SK-N-SH (cell line): ENCODE measurements at regions not wholly inside any gene's neighbourhood (a gene's known extent, or its start where the extent isn't known, plus 50 kb on each side); places are given as distances from the start of the nearest gene placed in this dataset.
"Not testable (repeated sequence)": the region's sequence is repeated elsewhere in the genome, so short reads cannot be mapped to it uniquely, and the experiment has no call there.

ENCODE experiments used
- CTCF ChIA-PET: fragments of 300-600, 350-600 bp; formaldehyde crosslinking; extraction: SDS; loops from one replicate; lab custom pipeline; 2021; lab: Yijun Ruan, JAX
- POLR2A ChIA-PET: fragments of 350-600 bp; sonication (Branson Sonifier 250); formaldehyde crosslinking; extraction: SDS; loops from one replicate; lab custom pipeline; 2020; ENCODE audit warnings: antibody characterized with exemption, inconsistent platforms; lab: Yijun Ruan, JAX
- DNase-seq: peaks from one replicate; pipeline ENCODE4 v3.0.0; 2012
- H2AFZ ChIP-seq: fragments of 200-600 bp; sonication (generic); 2 replicates; pipeline ENCODE4 v1.8.1; 2016; ENCODE audit warnings: antibody characterized with exemption, mild to moderate bottlenecking, low read depth
- H3F3A ChIP-seq: fragments of 200-600 bp; sonication (generic); replicated peaks from 2 replicates; pipeline ENCODE3; 2016; ENCODE audit warnings: antibody characterized with exemption, mild to moderate bottlenecking; ENCODE audit not compliant: insufficient read depth
- H3K27ac ChIP-seq, 2 experiments: fragments of 200-500 bp in 1 of 2; fragments of 200-600 bp in 1 of 2; sonication (Bioruptor generic) in 1 of 2; sonication (generic), shearing (Covaris generic) in 1 of 2; 2 replicates each; pipeline versions ENCODE4 v1.5.1 to v1.6.1; 2014 to 2016; ENCODE audit warnings: low read depth in 2 of 2, inconsistent platforms in 1 of 2, low read length in 1 of 2, mild to moderate bottlenecking in 1 of 2, mixed read lengths in 1 of 2
- H3K27me3 ChIP-seq: fragments of 200-600 bp; sonication (generic), shearing (Covaris generic); 2 replicates; pipeline ENCODE4 v1.6.1; 2016; ENCODE audit warnings: mixed run types; ENCODE audit not compliant: insufficient read depth
- H3K36me3 ChIP-seq, 2 experiments: fragments of 200-500 bp in 1 of 2; fragments of 200-600 bp in 1 of 2; sonication (Bioruptor generic) in 1 of 2; sonication (generic) in 1 of 2; replicated peaks in 1 of 2; 2 replicates each; pipeline versions ENCODE3 to v1.5.1; 2014 to 2016; ENCODE audit warnings: low read length in 1 of 2, mild to moderate bottlenecking in 1 of 2; ENCODE audit not compliant: insufficient read depth in 2 of 2, control insufficient read depth in 1 of 2
- H3K4me1 ChIP-seq, 2 experiments: fragments of 200-500 bp in 1 of 2; fragments of 200-600 bp in 1 of 2; sonication (Bioruptor generic) in 1 of 2; sonication (generic), shearing (Covaris generic) in 1 of 2; 2 replicates each; pipeline versions ENCODE4 v1.5.1 to v1.6.1; 2014 to 2016; ENCODE audit warnings: low read depth in 1 of 2, low read length in 1 of 2, mixed run types in 1 of 2; ENCODE audit not compliant: insufficient read depth in 2 of 2, control insufficient read depth in 1 of 2
- H3K4me2 ChIP-seq: fragments of 200-600 bp; sonication (generic), shearing (Covaris generic); 2 replicates; pipeline ENCODE4 v1.6.1; 2017; ENCODE audit warnings: mixed run types
- H3K4me3 ChIP-seq, 2 experiments: fragments of 200-500 bp in 1 of 2; fragments of 200-600 bp in 1 of 2; sonication (Bioruptor generic) in 1 of 2; sonication (generic), shearing (Covaris generic) in 1 of 2; 2 replicates each; pipeline versions ENCODE4 v1.5.1 to v1.8.1; 2014 to 2016; ENCODE audit warnings: low read depth in 2 of 2, inconsistent platforms in 1 of 2, low read length in 1 of 2, mild to moderate bottlenecking in 1 of 2, mixed read lengths in 1 of 2, moderate library complexity in 1 of 2
- H3K79me2 ChIP-seq: fragments of 200-600 bp; sonication (generic); 2 replicates; pipeline ENCODE4 v1.8.1; 2017; ENCODE audit warnings: mild to moderate bottlenecking; ENCODE audit not compliant: insufficient read depth
- H3K9ac ChIP-seq: fragments of 200-600 bp; sonication (generic); 2 replicates; pipeline ENCODE4 v1.6.1; 2017; ENCODE audit warnings: mixed run types
- H3K9me2 ChIP-seq: fragments of 200-600 bp; sonication (generic); 2 replicates; pipeline ENCODE4 v1.6.1; 2017; ENCODE audit warnings: mixed run types
- H3K9me3 ChIP-seq: fragments of 200-600 bp; sonication (generic); 2 replicates; pipeline ENCODE4 v1.6.1; 2017; ENCODE audit warnings: mixed run types, mild to moderate bottlenecking, moderate library complexity
- H4K20me1 ChIP-seq: fragments of 200-600 bp; sonication (generic); 2 replicates; pipeline ENCODE4 v1.6.1; 2017; ENCODE audit warnings: mild to moderate bottlenecking, mixed run types; ENCODE audit not compliant: insufficient read depth
- CHD2 ChIP-seq: fragments of 150-350 bp; IDR thresholded peaks from 2 replicates; pipeline ENCODE4 v1.6.1; 2018; ENCODE audit warnings: low read length; ENCODE audit not compliant: partially characterized antibody
- ELF1 ChIP-seq: IDR thresholded peaks from 2 replicates; pipeline ENCODE4 v1.4.0; 2012
- EP300 ChIP-seq, 2 experiments: IDR thresholded peaks; 2 replicates each; pipeline versions ENCODE4 v1.4.0 to v1.6.1; 2012; ENCODE audit warnings: borderline replicate concordance in 1 of 2, low read depth in 1 of 2, low read length in 1 of 2
- EZH2phosphoT487 ChIP-seq: fragments of 200-600 bp; sonication (generic); IDR thresholded peaks from 2 replicates; pipeline ENCODE4 v1.6.1; 2017; ENCODE audit warnings: low read depth, mixed run types, mild to moderate bottlenecking, antibody characterized with exemption, moderate library complexity, borderline replicate concordance
- FOXM1 ChIP-seq: IDR thresholded peaks from 2 replicates; pipeline ENCODE4 v1.4.0; 2012; ENCODE audit warnings: low read depth, mild to moderate bottlenecking
- JUND ChIP-seq: IDR thresholded peaks from 2 replicates; pipeline ENCODE4 v1.4.0; 2012
- MAX ChIP-seq: IDR thresholded peaks from 2 replicates; pipeline ENCODE4 v1.4.0; 2012; ENCODE audit warnings: low read depth
- MEF2A ChIP-seq: IDR thresholded peaks from 2 replicates; pipeline ENCODE4 v1.4.0; 2012; ENCODE audit warnings: low read depth, borderline replicate concordance
- MXI1 ChIP-seq: IDR thresholded peaks from 2 replicates; pipeline ENCODE4 v1.6.1; 2012; ENCODE audit warnings: mild to moderate bottlenecking, low read depth, low read length, improper control_type of control experiment
- NRF1 ChIP-seq: IDR thresholded peaks from 2 replicates; pipeline ENCODE4 v1.6.1; 2012; ENCODE audit warnings: low read depth, mild to moderate bottlenecking, low read length
- RFX5 ChIP-seq: IDR thresholded peaks from 2 replicates; pipeline ENCODE4 v1.6.1; 2012; ENCODE audit warnings: mild to moderate bottlenecking, improper control_type of control experiment, low read length
- RXRA ChIP-seq: IDR thresholded peaks from 2 replicates; pipeline ENCODE4 v1.4.0; 2012; ENCODE audit warnings: low read depth, mild to moderate bottlenecking, borderline replicate concordance
- TAF1 ChIP-seq: IDR thresholded peaks from 2 replicates; pipeline ENCODE4 v1.6.1; 2012; ENCODE audit warnings: low read depth, mild to moderate bottlenecking, low read length, moderate library complexity, borderline replicate concordance
- TCF12 ChIP-seq: IDR thresholded peaks from 2 replicates; pipeline ENCODE4 v1.4.0; 2012
- TEAD4 ChIP-seq: IDR thresholded peaks from 2 replicates; pipeline ENCODE4 v1.4.0; 2012; ENCODE audit warnings: mild to moderate bottlenecking, borderline replicate concordance; ENCODE audit not compliant: insufficient read depth
- USF1 ChIP-seq: IDR thresholded peaks from 2 replicates; pipeline ENCODE4 v1.4.0; 2012; ENCODE audit warnings: low read depth, borderline replicate concordance
- YY1 ChIP-seq: IDR thresholded peaks from 2 replicates; pipeline ENCODE4 v1.4.0; 2012; ENCODE audit warnings: low read depth, mild to moderate bottlenecking
- WGBS: methylation state at CpG from one replicate; pipeline ENCODE4 v1.1.6; 2017; ENCODE audit warnings: low lambda C conversion rate; 5-methylcytosine and 5-hydroxymethylcytosine counted together

DNA sequence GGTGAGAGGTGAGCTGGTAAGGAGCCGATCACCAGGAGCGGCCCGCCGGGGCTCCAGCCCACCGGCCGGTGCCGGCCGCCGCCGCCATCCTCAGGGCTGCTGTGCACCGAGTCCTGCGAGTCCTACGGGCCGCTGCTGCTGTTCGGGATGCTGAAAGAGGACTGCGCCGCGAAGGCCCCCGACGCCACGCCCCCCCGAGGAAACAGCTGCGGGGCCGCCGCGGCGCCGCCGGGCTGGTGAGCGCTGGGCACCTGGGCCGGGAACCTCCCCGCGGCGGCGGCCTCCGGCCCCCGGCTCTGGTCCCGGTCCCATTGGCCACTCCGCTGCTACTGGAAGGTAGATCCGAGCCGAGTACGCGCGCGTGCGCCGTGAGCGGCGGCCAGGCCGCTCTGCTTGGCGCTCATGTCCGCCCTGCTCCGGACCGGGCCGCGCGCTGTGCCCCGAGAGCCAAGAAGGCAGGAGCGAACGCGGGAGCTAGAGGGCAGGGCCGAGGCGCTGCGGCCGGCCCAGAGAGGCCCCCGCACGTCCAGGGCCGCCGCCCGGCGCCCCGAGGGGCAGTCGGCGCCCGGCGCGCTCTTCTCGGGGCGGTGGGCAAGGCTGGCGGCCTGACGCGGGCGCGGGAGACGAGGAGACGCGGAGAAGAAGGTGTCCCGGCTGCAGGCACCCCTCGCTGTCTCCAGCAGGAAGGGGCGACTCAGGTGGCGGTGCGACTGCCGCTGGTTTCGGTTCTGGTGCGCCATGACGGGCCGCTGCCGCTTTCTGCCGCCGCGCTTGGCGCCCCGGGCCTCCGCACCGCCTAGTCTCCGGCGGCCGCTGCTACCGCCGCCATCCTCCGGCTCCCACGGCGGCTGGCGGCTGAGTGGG lies 121.3 kb upstream of the WIPF3 start (continued):
- TF ChIP-seq MEF2A (no peak), NRF1 (peak; percentile 72), TAF1 (peak; percentile 49), JUND (no peak), RFX5 (no peak), YY1 (0 out of 2 replicates have a peak, but pooled peaks have one; percentile 48), MXI1 (no peak), RXRA (no peak), USF1 (no peak), EP300 (IDR thresholded peaks at IDR 0.05; ENCODE audit: borderline replicate concordance in 1 of 2, low read depth in 1 of 2, low read length in 1 of 2) (no peak; a peak in 1 of 4 replicates), TCF12 (no peak), MAX (no peak), ELF1 (no peak), EZH2phosphoT487 (no peak), CHD2 (no peak), TEAD4 (no peak), FOXM1 (no peak)

GRCh38 chr7:29685651-29686271 lies 120.5 kb upstream of the WIPF3 start:
- not testable (repeated sequence) for H3K9me2 ChIP-seq, H3K36me3 ChIP-seq, H4K20me1 ChIP-seq, H3K9me3 ChIP-seq, H3K4me1 ChIP-seq, H3F3A ChIP-seq, H3K27me3 ChIP-seq
- peak overlapping the region; percentile 79 for H3K9ac ChIP-seq
- peak overlapping the region; percentile 61 for H3K4me2 ChIP-seq
- peak overlapping the region; percentile 73 to 97 for H3K27ac ChIP-seq
- ChIA-PET CTCF (interaction anchor here (0.6 to 1.7 kb wide), 3 partner anchors 51 to 59 kb away, joined by 3 to 6 read pairs (median 3); no protein-coding TSS in a partner anchor), POLR2A (interaction anchor here (0.6 kb wide), 1 partner anchor 956 kb away, joined by 3 read pairs; no protein-coding TSS in a partner anchor)
- H2AFZ ChIP-seq: peak overlapping the region; percentile 82; the same call in 1 of the 2 replicates
- peak overlapping the region; percentile 78 to 79 for H3K4me3 ChIP-seq
- peak; percentile 6 for DNase-seq
- 0 out of 2 replicates have a peak, but pooled peaks have one; percentile 25 for TF ChIP-seq MAX
- TF ChIP-seq YY1: 0 out of 2 replicates have a peak, but pooled peaks have one; percentile 21
- 4% methylated on average over 21 of the region's 21 CpGs for WGBS
- peaks cover 27% of the 10 kb centered on the region for H3K79me2 ChIP-seq

GRCh38 chr7:29690510-29690909 lies 115.8 kb upstream of the WIPF3 start:
- H3K4me2 ChIP-seq, DNase-seq, CTCF ChIA-PET, H3K4me1 ChIP-seq, H4K20me1 ChIP-seq, H3K79me2 ChIP-seq, POLR2A ChIA-PET, H3K27ac ChIP-seq, H3K36me3 ChIP-seq, H3K9me3 ChIP-seq, H3K9ac ChIP-seq, H3F3A ChIP-seq, H3K27me3 ChIP-seq, H3K4me3 ChIP-seq, H2AFZ ChIP-seq, H3K9me2 ChIP-seq: not testable (repeated sequence)
- WGBS: 79% methylated on average over 4 of the region's 4 CpGs

DNA sequence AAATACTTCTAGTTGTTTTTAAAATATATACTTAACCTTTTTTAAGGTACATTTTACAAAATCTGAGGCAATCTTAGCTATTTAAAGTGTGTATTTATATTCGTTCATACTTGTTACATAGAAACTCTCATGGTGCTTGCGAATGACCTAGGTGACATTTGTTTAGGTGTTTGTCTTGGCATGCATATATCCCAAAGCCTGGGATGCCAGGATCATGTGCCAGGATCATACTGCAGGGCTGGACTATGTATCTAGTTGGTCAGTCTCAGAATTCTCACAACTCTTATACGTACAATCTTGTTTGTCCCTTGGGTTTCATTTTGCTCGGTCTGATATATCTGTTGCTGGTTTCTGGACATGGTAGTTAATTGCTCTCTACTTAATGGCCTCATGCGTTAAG lies 109.9 kb upstream of the WIPF3 start:
- CTCF ChIA-PET: not testable (repeated sequence)

More for the DNA sequence above, 109.9 kb upstream of the WIPF3 start:
- DNase-seq, H3K27me3 ChIP-seq, H3K9me3 ChIP-seq, H3K4me2 ChIP-seq, H3K4me1 ChIP-seq, H3K9me2 ChIP-seq, H3K36me3 ChIP-seq, H3K79me2 ChIP-seq, POLR2A ChIA-PET, H3K9ac ChIP-seq, H2AFZ ChIP-seq, H4K20me1 ChIP-seq, H3K4me3 ChIP-seq, H3K27ac ChIP-seq, H3F3A ChIP-seq: not testable (repeated sequence)
- WGBS: 78% methylated on average over 5 of the region's 5 CpGs
